Activated CD4-positive, alpha-beta T cell treated with anti-CD3 and anti-CD28 coated beads for 48 hours (primary cell): ENCODE measurements at regions not wholly inside any gene's neighbourhood (a gene's known extent, or its start where the extent isn't known, plus 50 kb on each side); places are given as distances from the start of the nearest gene placed in this dataset.

Source experiments
- DNase-seq: peaks from one replicate; pipeline ENCODE4 v3.0.0-alpha.2; 2020

DNA sequence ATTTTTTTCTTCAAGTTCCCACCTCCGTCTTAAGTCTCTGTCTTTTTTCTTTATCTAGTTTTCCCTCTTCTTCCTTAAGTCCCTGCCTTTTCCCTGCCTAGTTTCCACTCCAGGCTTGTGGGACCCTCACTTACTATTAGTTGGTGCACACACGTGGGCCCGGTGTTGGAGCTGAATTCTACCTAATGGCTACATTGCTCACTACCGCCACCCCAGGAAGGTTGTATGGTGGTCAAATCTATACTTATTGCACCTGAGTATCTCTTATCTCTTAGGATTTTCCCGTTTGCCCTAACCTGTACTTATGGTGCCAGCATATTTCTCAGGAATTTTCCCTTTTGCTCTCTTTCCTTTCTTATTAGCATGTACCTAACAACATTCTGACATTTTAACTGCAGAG lies 692.8 kb downstream of the EPM2A start:
- DNase-seq = peak; percentile 2

DNA sequence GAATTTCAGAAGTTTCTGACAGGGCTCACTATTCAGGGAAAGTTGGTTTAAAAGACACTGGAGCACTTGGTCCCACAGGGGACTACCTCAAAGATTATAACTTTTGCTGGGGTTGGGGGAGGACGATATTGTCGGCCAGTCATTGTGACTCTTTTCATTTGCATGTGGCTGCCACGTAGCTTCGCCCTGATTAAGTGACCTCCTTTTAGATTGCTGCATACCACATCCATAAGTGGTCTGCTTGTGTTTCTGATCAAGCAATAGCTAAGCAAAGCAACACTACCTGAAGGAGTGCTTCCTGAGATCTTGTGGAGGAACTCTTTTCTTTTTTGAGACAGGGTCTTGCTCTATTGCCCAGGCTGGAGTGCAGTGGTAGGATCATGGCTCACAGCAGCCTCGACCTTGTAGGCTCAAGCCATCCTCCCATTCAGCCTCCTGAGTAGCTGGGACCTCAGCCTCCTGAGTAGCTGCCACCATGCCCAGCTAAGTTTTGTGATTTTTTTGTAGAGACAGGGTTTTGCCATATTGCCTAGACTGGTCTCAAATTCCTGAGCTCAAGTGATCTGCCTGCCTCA lies 691.3 kb downstream of the EPM2A start:
- no peak for DNase-seq

- DNase-seq = no peak
Observed at GRCh38 chr6:145044641-145045246, 690.6 kb downstream of the EPM2A start.

GRCh38 chr6:145045582-145045981 lies 689.7 kb downstream of the EPM2A start:
- no peak for DNase-seq

- no peak for DNase-seq
Observed at GRCh38 chr6:145047891-145048290, 687.4 kb downstream of the EPM2A start.

DNA sequence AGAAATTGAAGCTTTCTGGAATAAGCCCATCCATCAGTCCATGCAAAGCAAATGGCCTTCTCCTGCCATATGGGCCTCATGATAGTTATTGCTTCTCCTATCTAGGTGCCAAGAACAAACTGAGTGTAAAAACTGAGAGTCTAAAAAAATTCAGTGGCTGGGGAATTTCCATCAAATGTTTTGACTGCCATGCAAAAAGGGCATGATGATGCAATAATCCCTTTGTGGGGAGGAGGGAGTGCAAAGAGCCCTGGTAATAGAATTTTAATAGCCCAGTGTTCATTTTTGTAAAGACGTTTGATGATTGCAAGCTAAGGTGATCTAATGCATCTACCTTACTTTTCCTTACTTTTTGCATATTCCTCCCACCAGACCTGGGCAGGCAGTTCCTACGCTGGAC lies 683.7 kb downstream of the EPM2A start:
- DNase-seq = no peak

DNA sequence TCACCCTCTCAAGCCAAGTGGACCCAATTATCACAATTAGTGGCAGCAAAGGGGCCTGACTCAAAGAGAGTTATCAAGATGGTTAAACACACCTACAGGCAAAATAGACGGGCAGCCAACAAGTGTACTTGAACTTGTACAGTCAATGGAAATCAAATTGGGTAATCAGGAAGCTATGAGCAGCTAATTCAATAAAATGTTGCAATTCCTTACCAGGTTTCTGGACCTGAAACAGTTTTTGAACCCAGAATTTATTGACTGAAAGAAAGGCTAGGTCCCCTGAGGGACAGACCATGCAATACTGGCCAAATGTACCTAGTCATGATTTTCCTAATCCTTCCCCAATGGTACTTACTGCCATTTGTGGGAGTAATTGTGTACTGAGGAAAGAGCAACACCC lies 679.8 kb downstream of the EPM2A start:
- no peak for DNase-seq

DNA sequence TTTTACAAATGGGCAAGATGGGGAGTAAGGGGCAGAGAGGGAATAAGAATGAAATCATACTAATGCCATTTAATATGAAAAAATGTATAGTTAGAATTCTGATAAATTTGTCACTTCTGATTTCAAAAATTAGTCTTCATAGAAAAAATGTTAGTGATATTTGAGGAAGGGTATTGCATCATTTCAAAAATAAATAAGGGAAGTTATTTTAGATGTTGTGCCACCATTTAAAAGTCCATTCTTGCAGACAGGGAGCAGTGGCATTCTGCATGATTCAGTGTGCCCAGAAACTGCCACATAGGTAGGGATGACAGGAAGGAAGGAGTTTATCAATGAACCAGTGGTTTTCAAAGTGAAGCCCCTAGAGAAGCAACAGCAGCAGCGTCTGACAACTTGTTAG lies 674.6 kb downstream of the EPM2A start:
- DNase-seq = no peak

- no peak for DNase-seq
Observed at GRCh38 chr6:145063091-145063490, 672.2 kb downstream of the EPM2A start.

- DNase-seq = no peak
Observed at GRCh38 chr6:145067430-145067829, 667.9 kb downstream of the EPM2A start.

- no peak for DNase-seq
Observed at GRCh38 chr6:145068577-145068976, 666.7 kb downstream of the EPM2A start.

DNA sequence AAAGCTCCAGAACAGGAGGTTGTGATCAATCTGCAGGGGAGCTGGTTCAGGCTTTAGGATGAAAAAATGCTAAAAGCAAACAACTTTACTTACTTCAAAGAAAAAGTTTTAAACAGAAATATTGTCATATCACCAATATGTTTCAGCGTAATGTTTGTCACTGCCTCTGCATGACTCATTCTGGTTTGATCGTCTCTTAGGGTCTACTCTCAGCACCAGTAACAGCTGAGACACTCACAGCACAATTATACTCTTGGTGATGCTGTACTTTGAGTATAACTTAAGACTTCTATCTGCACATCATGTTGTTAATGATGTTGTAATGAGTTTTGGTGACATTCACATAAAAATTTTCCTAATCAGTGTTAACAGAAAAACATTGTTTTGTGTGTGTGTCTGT lies 665.4 kb downstream of the EPM2A start:
- DNase-seq = no peak

GRCh38 chr6:145070791-145071190 lies 664.5 kb downstream of the EPM2A start:
- DNase-seq = no peak

DNA sequence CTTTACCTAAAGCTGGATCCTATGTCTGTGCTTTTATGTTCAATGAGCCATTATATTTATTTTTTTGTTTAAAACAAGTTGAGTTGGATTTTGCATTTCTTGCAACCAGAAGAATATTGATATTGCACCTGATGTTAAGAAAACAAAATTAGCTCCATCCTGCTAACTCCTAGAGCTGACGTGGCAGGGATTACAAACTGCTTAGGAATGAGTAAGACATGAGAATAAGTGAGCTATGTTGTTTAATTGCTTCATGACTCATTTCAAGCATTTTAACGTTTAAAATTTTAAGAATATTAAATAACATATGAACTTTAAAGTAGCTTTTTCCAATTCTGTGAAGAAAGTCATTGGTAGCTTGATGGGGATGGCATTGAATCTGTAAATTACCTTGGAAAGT lies 663.5 kb downstream of the EPM2A start:
- no peak for DNase-seq

- no peak for DNase-seq
Observed at GRCh38 chr6:145073811-145074210, 661.5 kb downstream of the EPM2A start.

GRCh38 chr6:145074805-145075204 lies 660.5 kb downstream of the EPM2A start:
- DNase-seq = no peak

GRCh38 chr6:145075425-145075824 lies 659.9 kb downstream of the EPM2A start:
- DNase-seq = no peak

DNA sequence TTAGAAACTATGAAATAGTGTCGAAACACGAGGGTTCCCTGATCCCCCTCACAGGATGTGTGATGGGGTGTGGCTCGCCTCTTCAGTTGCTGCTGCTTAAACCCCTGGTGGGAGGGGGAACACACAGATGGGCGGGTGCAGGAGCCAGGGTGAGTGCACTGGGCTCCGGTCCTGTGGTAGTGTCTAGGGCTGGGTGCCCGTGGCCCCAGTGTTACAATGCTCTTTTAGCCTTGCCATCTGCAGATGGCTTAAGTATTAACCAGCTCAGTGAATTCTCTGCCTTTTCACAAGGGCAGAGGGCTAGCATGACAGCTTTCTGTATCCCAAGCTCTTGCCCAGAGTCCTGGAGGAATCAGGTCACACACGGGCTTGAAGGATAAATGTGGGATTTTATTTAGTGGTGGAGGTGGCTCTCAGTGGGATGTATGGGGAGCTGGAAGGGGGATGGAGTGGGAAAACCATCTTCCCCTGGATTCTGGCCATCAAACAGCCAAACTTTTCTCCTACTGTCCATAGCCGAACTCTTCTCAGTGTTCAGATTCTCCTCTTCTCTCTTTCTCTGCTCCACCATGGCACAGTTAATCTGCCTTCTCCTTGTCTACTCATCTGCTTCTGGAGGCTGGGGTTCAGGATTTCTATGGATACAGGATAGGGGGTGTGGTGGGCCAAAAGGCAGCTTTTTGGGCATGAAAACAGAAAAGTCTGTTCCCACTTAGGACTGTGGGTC lies 659.0 kb downstream of the EPM2A start:
- no peak for DNase-seq

DNA sequence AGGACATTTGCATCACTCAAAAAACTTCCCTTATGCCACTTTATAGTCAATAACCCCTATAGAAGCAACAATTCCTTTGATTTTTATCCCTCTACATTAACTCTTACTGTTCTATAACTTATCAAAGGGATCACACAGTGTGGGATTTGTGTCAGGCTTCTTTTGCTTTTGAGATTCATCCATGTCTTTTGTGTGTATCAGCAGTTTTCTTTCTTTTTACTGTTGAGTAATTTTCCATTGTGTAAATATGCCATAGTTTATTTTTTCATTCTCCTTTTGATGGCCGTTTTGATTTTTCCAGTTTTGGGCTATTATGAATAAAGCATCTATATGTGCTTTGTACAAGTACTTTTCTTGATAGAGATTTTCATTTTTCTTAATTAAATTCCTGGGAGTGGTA lies 657.9 kb downstream of the EPM2A start:
- no peak for DNase-seq

- DNase-seq = no peak
Observed at GRCh38 chr6:145080651-145081050, 654.7 kb downstream of the EPM2A start.

DNA sequence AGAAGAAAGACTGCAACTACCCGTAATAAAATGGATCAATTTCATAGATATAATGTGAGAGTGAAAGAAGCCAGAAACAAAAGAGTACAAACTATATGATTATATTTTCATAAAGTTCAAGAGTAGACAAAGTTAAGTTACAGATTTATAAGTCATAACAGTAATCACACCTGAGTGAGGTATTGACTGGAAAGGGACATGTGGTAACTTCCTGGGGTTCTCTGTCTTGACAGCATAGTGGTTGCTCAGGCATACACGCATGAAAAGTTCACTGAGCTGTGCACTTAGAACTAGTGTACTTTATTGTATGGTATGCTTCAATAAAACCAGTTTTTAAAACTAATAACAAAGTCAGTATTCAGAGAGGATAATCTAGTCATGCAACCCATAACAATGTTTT lies 653.6 kb downstream of the EPM2A start:
- DNase-seq = no peak

- DNase-seq = no peak
Observed at GRCh38 chr6:145082359-145082758, 653.0 kb downstream of the EPM2A start.

DNA sequence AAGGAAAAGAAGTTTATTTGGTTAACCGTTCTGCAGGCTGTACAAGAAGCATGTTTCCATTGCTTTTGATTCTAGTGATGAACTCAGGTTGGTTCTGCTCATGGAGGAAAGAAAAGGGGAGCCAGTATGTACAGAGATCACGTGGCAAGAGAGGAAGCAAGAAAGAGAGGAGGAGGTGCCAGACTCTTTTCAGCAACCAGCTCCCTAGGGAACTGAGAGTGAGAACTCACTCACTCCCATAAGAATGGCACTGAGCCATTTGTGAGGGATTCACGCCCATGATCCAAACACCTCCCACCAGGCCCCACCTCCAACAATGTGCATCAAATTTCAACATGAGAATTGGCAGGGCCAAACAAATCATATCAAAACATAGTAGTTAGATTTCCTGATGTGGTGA lies 649.1 kb downstream of the EPM2A start:
- no peak for DNase-seq

- no peak for DNase-seq
Observed at GRCh38 chr6:145087034-145087433, 648.3 kb downstream of the EPM2A start.
